GM18870 (cell line): ENCODE measurements at regions not wholly inside any gene's neighbourhood (a gene's known extent, or its start where the extent isn't known, plus 50 kb on each side); places are given as distances from the start of the nearest gene placed in this dataset.

Source experiments
- ATAC-seq: cut with Tn5 transposase; IDR thresholded peaks from one replicate; pipeline ENCODE4 v1.9.1; 2021; ENCODE audit warnings: moderate library complexity; ENCODE audit not compliant: unreplicated experiment

GRCh38 chr3:107943786-107944523 is 146.9 kb downstream of the CD47 start:
- no peak for ATAC-seq

GRCh38 chr3:107942951-107943749 is 147.7 kb downstream of the CD47 start:
- no peak for ATAC-seq

DNA sequence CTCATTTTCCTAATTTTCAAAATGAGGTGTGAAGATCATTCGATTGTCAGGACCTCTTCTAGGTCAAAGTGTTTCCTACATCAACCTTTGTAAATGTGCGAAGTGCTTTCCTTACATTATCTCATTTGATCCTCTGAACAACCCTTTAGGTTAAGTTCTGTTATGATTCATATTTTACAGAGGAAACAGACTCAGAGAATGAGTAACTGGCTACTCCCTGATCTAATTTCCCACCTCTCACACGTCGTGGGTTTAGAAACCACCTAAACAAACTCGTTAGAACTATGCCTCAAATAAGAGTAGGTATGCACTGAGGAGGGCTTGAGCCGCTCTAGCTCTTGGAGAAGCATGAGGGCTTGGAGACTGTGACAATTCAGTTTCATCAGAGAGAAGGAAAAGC is 148.6 kb downstream of the CD47 start:
- peak; percentile 73 for ATAC-seq

GRCh38 chr3:107939691-107940442 is 151.0 kb downstream of the CD47 start:
- ATAC-seq: no peak

DNA sequence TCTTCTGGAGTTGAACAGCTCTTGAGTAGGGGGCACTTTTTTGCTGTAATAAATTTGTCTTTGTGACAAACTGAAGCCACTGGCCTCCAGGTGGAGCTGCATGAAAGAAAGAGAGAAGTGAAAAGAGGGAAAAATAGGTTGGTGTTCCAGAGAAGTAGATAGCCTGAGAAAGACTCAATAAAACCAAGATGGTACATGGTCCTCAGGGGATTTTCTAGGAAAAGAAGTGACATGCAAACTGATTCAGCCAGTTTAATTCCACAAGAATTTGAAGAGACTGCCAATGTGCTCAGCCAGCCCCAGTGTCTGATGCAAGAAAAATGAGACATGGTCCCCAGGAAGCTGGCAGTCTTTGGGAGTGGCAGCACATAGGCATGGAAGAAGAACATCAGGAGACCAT is 152.7 kb downstream of the CD47 start:
- ATAC-seq: no peak

- no peak for ATAC-seq
These were observed 156.0 kb downstream of the CD47 start for GRCh38 chr3:107934808-107935207.

GRCh38 chr3:107933450-107933849 is 157.4 kb downstream of the CD47 start:
- ATAC-seq: no peak

- ATAC-seq: no peak
These were observed 159.5 kb downstream of the CD47 start for GRCh38 chr3:107931326-107931725.

DNA sequence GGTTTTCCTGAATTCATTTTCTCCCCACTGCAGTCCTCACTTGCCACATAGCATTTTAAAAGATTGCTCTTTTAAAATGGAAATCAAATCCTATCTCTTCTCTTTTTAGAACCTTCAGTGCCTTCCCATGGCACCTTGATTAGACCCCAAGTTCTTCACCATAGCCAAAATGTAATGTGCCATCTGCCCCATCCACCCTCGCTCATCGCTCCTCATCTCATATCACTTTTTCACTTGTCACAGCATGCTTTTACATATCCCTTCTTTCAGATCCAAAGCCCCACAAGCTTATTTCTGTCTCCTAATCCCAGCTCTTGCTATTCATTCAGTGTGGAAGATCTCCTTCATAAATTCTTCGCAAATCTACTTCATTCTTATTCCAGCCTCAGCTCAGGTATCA is 161.7 kb downstream of the CD47 start:
- ATAC-seq: no peak

DNA sequence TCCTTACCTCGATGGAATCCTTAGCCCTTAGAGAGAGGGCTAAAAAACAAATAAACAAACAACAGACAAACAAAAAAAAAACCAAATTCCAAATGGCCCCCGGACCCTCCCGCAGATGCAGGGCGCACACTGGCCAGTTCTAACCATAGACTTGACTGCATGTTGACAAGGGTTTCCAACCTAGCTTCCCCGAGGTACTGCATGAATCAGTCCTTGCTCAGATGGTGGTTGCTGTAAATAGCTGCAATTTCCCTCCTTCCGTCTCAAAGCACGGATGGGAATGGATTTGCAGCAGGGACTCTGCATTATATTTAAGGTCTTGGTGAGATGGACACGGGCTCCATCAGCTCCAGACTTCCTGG is 162.8 kb downstream of the CD47 start:
- no peak for ATAC-seq

DNA sequence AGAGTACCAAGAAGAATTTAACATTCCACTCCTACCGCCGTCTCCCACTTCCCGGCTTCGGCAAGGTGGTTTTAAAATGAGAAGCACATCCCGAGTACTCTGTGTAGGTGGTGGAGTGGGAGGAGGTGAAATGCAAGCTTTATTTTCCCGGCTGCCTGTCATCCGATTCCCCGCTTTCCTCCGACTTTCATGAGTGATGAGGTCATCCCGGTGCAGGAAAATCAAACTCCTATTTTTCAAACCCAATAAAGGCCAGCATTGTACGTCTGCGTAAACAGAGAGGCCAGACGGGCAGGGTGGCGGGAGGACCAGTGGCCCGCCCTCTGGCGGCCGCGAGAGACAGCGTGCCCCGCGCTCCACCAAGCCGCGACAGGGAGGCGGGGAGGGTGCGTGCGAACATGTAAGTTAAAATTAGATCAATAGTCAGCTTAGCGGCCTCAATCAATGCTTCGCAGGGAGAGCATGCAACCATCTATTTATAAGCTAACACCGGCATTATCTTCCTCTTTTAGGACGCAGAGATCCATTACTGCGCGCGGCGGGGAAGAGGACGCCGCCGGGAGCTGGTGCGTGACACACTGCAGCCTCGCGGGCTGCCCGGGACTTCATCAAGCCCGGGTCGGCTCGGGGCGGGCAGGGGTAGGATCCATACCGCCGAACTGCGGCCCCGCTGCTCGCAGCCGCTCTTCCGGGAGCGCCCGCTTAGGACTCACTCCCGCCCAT is 163.3 kb downstream of the CD47 start:
- peak; percentile 71 for ATAC-seq

GRCh38 chr3:107925851-107926250 is 165.0 kb downstream of the CD47 start:
- ATAC-seq: no peak

DNA sequence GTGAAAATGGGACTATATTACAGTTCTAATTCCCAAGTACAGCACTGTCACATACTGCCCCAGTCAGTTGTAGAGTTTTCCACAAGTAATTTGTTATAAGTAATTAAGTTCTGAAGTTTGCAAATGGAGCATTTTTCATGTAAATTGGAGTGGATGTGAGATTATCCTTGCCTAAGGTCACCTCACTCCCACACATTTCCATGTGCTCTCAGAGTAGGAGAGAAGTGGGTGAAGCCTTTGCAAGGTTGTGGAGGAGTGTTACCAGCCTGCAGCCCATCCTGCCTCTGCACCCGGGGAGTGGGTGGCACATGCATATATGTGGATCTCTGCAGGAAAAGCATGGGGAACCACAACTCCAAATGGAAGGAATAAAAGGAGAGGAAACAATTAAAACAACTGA is 169.8 kb downstream of the CD47 start:
- ATAC-seq: no peak

DNA sequence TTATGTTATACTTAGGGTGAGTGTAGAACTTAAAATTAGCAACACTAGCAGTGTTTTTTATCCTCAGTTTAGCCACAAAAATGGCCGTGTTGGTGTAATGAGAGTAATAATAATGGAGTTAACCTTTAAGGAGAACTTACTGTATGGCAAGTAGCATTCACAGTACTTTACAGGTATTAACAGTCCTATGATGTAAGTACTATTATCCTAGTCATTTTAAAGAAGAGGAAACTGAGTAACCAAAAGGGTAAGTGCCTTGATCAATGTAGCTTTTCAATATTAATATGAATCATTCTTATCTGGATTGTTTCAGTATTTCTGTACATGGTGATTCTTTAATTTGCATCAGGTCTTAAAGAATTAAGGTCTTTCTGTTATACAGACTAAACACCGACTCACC is 170.3 kb downstream of the CD47 start:
- no peak for ATAC-seq

- no peak for ATAC-seq
These were observed 171.6 kb downstream of the CD47 start for GRCh38 chr3:107919239-107919638.

GRCh38 chr3:107916171-107916570 is 174.7 kb downstream of the CD47 start:
- no peak for ATAC-seq

- no peak for ATAC-seq
These were observed 175.1 kb downstream of the CD47 start for GRCh38 chr3:107915706-107916105.

DNA sequence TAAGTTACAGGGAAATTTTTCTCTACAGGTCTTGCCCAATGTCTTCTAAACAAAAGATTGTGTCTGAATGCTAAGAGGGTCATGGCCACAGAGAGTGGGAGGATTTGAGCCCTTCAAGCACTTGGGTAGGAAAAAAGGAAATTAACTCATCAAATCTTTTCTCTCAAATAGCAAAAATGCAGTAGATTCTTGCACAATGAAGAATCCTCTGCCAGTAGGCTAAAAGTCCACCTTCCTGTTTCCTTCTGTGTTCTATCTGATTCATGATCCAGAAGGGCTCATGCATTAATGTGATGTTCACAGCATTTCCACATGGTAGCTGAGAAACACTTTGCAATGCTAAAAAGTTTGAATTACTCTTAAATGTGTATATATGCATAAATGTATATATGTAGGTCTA is 177.1 kb downstream of the CD47 start:
- ATAC-seq: no peak

DNA sequence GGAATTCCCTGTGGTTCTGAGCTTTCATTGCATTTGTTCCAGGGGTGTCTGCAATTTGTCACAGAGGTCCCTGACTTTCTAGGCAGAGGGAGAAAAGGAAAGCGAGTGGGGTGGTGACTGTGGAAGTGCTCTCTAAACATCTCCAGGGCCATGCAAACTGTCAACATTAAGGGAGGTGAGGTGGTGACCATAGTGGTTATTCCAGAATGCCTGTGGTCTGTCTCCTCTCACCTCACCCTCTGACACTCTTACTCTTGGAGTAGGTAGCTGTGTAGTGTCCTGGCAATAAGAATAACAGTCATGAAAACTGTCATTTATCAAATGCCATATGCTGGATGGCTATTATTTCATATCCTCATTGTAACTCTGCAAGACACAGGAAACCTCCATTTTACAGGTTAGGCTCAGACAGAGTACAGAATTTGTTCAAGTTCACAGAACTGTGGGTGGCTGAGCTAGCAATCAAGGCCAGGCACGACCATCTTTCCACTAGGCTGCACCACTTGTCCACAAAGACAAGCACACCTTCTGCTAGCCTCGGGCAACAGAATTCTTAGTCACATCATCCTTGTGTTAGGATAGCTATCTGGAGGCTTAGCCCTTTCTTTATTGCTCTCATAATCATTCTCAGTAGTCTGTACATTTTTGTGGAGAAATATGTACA is 179.4 kb downstream of the CD47 start:
- ATAC-seq: no peak

DNA sequence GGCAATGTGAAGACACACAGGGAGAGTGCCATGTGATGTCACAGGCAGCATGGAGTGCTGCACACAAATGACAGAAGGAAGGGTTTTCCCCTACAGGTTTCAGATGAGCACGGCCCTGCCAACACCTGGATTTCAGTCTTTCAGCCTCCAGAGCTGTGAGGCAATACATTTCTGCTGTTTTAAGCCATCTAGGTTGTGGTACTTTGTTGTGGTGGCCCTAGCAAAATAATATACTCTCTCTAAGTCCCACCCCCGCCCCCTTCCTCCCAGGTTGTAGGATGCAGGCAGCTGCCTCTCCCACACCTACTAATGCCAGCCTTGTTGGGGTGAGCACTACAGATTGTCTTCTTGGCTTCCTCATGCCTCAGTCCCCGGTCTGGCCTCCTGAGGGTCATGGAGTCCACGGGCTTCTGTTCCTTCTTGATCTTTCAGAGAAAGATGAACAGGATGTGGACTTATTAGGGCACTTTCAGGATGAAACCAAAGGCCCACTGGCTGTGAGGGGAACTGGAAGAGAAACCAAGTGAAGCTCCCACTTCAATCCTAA is 180.0 kb downstream of the CD47 start:
- peak; percentile 97 for ATAC-seq
